AG20443 (cell line): ENCODE measurements at regions not wholly inside any gene's neighbourhood (a gene's known extent, or its start where the extent isn't known, plus 50 kb on each side); places are given as distances from the start of the nearest gene placed in this dataset.
A peak's percentile ranks its signal among the peaks of the same experiment; 100 is the strongest.

Experiments
- DNase-seq: peaks from one replicate; pipeline ENCODE4 v3.0.0; 2012; ENCODE audit warnings: low spot score, mixed read lengths

DNA sequence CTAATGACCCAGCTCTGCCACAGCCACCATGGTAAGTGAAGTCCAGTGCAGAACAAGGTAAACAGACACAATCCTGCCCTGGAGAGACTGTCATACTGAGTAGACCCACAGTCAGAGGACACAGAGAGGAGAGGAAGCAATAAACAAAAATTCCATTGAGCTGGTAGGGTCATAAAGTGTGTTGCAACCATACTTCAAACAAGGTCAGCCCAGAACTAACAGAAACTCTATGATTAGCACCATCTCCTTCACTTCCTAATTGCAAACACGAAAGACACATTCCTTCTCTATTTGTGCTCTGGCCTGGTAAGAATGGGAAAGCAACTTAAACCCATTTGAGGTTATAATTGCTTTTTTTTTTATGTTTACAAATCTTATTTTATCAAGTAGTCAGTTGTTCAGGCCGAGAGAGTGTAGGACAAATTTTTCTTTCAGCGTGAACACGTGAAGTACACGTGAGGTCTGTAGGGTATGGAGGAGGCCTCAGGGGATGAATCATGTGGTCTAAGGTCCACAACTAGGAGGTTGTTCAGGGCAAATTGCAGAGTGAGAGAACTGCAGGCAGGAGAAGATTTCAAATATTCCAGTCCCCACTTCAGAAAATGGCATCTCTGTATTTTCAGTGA is 71.4 kb upstream of the GLS start:
- no peak for DNase-seq

DNA sequence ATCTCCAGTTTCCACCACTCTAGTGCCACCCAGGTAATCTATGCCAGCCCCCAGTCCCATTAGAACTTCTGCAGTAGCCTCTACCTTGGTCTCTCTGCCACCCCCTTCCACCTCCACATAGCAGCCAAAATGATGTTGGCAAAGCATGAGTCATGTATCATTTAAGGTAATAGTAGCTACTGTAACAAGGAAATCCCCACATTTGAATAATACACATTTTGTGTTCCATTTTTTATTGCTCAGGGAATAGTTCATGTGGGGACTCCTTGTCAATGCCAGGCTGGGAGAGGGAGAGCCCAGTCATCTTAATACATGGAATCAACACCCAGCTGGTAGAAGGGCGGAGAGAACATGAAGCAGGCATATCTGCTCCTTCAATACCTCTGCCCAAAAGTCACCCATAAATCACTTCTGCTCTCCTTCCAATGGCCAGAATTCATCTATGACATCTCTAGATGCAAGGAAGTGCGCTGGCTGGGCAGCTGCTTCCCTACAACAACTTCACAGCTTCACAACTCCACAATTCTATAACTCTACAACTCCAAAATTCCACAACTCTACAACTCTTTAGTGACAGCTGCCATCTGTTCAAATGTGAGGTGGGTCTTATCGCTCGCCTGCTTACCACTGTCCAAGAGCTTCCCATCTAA is 70.6 kb upstream of the GLS start:
- DNase-seq = no peak

DNA sequence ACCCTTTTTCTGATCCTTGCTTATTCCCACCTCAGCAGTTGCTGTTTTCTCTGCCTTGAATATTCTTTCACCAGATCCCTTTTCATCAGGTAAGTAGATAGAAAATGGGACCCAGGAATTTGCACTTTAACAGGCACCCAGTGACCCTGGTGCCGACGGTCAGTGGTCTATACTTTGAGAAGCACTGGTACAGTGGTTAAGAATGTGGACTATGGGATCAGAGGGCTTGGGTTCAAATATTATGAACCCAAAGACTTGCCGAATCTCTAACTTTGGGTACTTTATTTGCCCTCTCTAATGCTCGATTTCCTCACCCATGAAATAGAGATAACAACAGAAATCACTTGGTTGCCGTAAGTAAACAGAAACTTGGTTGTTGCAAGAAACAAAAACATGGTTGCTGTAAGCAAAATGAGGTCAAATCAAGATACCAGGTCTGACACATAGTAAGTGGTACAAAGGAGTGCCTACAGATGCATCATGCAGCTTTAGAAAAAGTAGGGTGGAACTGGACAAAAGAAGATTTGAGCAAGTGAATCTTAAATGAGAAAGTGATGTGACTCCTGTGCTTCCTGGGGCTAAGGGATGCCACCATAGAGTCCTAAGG is 69.5 kb upstream of the GLS start:
- DNase-seq = no peak

DNA sequence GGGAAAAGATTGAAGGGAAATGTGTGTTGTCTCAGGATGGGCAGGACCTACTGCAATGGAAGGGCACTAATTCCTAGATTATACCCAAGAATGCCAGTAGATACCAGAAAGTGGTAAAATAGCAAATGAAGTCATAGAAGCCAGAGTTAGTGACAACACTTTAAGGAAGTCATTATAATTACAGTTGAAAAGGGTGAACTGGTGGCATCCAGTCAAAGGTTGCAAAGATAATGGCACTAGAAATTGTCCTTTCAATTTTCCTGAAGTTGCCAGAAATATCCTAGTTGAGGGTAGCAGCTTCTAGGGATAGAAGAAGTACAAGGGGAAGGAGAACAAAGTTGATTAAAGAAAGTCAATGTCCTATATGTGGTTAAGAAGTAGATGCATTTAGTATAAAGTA is 68.8 kb upstream of the GLS start:
- DNase-seq = no peak

DNA sequence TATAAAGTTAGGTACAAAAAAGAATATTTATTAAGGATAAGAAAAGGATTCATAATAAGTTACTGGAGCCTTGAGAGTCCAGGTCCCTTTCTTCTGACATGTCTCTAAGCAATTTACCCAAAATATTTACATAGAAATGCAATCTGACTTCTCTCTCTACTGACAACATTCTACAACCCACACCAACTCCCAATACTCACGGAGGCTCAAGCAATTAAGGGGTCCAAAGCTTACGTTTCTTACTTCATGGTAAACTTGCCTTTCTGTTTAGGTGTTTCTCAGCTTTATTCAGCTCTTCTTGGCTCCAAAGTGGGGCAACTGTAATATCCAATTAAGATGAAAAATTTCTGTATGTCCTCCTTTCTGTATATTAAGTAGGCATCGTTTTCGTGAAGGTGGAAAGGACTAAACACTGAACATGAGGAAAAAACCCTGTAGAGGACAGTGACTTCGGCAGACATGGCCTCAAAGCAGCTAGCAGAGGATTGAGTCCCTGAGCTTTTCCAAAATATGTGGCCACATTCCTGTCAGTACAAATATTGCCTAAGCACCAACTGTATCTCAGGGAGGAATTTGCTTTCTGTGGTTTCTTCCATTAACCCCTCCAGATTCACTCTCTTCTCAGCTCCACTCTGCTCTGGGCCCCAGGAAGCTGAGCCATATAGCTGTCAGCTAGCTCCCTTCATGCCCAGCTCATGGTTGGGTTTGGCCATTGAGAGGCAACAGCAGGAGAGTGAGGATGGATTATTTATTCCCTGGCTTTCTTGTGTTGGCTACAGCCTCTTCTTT is 67.9 kb upstream of the GLS start:
- DNase-seq = peak; percentile 65

DNA sequence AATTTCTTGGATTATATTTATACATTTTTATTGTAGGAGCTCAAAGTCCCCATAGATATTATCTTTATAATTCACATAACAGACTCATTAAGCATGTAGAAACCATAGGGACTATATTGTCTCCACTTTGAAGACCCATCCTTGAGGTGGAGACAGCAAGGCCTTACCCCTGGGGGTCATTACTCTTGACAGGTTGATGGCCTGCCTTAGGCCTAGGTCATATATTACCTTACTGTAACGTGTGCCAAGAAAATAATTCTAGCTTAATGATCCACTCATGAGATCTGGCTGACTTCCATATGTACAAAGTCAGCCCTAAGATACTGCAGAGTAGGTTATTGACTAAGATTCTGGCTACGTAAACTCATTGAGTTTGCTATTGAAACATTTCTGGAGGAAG is 65.4 kb upstream of the GLS start:
- DNase-seq = no peak

DNA sequence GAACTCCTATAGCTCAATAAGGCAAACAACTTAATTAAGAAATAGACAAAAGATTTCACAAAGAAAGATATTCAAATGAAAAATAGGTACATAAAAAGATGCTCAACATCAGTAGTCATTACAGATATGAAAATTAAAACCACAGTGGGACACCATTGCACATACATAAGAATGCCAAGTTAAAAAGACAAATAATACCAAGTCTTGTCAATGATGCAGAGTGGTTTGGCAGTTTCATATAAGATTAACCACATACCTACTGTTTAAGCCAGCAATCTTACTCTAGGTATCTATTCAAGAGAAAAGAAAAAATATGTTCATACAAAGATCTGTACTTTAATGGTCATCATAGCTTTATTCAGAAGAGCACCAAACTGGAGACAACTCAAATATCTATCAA is 63.5 kb upstream of the GLS start:
- no peak for DNase-seq

DNA sequence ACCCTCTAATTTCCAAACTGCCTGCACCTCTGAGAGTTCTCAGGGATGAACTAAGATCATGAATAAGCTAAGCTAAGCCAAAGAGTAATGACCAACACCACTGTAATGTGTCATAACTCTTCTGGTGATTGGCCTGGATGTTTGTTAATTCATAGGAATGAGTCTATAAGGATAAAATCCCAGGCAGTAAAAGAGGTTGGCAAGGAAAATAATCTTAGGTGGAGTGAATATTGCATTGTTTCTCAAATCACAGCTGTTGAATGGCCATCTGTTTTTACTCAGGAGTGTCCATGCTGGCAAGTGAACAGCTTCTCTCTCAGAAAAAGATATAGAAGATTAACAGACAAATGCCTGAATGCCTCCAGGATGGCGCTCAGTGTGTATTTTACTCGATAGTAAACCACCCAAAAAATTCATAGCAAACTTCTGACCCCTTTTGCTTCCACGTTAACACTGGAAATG is 60.8 kb upstream of the GLS start:
- peak; percentile 81 for DNase-seq

DNA sequence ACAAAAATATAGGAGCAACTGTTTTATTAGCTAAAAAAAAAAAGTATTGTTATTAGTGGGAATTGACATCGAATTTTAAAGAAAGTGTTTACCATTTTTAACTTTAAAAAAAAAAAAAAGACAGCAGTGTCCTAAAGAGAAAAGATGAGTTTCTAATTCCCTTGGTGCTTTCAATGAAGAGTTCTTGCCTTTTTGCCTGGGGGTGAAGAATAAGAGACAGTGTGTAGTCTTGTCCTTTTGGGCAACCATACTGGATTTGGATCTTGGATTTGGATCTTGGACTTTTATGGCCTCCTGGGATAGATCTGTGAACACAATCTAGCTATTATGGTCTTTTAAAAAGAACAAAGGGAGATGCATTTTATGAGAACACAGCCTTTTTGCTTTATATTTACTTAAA is 60.2 kb upstream of the GLS start:
- no peak for DNase-seq

DNA sequence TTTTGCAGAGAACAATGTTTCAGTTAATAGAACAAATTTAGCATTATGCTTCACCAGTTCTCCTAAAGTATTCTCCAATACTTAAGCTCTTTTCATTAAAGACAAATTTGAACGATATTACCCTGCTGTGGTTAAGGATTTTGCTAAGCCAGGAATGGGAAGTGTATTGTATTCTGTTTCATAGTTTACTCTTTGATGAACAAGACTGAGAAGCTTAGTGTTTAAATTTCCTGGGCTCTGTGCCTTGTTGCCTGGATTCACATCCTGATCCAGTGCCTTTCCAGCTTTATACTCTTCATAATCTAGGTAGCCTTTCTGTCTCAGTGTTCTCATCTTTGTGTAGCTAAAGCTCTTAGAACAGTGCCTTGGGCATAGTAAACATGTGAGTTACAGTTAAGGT is 58.6 kb upstream of the GLS start:
- no peak for DNase-seq

DNA sequence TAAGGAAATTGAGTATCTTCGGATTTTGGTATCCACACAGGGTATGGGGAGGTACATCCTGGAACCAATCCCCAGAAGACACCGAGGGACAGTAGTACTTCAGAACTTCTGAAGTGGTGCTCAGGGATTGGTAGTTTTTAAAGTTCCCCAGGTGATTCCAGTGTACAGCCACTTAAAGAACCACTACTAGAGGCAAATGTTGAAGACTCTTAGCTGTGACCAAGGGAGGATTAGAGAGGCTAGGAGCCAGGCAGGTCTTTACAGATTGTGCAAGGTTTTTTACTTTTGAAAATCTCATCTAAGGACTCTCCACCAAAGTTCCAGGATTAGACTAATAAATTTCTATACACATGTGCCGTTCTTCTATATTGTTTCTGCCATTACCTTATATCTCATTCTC is 52.9 kb upstream of the GLS start:
- DNase-seq = no peak

DNA sequence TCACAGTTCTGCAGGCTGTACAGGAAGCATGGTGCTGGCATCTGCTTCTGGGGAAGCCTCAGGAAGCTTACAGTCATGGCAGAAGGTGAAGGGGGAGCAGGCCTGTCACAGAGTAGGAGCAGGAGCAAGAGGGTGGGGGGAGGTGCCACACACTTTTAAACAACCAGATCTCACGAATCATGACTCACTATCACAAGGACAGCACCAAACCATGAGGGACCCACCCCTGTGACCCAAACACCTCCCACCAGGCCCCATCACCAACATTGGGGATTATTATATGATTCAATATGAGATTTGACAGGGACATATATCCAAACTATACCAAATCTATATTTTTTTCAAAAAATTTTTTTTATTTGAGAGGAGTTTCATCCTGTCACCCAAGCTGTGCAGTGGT is 51.0 kb upstream of the GLS start:
- DNase-seq = no peak
